ENCODE measurements at regions not wholly inside any gene's neighbourhood (a gene's known extent, or its start where the extent isn't known, plus 50 kb on each side); places are given as distances from the start of the nearest gene placed in this dataset.
"Not testable (repeated sequence)": the region's sequence is repeated elsewhere in the genome, so short reads cannot be mapped to it uniquely, and the experiment has no call there.

- no peak for DNase-seq (ENCODE audit: low read depth in 2 of 2, low spot score in 1 of 2)
These were observed 308.3 kb upstream of the RGS6 start for GRCh38 chr14:71623939-71624338.

- no peak for DNase-seq (ENCODE audit: low read depth in 2 of 2, low spot score in 1 of 2)
These were observed 307.1 kb upstream of the RGS6 start for GRCh38 chr14:71625175-71625574.

- no peak for DNase-seq (ENCODE audit: low read depth in 2 of 2, low spot score in 1 of 2)
These were observed 306.1 kb upstream of the RGS6 start for GRCh38 chr14:71625891-71626701.

GRCh38 chr14:71628433-71628832 lies 303.8 kb upstream of the RGS6 start:
- no peak for DNase-seq (ENCODE audit: low read depth in 2 of 2, low spot score in 1 of 2)

GRCh38 chr14:71629250-71629649 lies 303.0 kb upstream of the RGS6 start:
- DNase-seq (ENCODE audit: low read depth in 2 of 2, low spot score in 1 of 2) = no peak

GRCh38 chr14:71629765-71630492 lies 302.3 kb upstream of the RGS6 start:
- DNase-seq (ENCODE audit: low read depth in 2 of 2, low spot score in 1 of 2) = no peak

- DNase-seq (ENCODE audit: low read depth in 2 of 2, low spot score in 1 of 2) = not testable (repeated sequence)
These were observed 301.2 kb upstream of the RGS6 start for GRCh38 chr14:71631030-71631429.

- no peak for DNase-seq (ENCODE audit: low read depth in 2 of 2, low spot score in 1 of 2)
These were observed 299.7 kb upstream of the RGS6 start for GRCh38 chr14:71632440-71632946.

GRCh38 chr14:71636076-71636475 lies 296.2 kb upstream of the RGS6 start:
- DNase-seq (ENCODE audit: low read depth in 2 of 2, low spot score in 1 of 2) = no peak

GRCh38 chr14:71636820-71637471 lies 295.3 kb upstream of the RGS6 start:
- DNase-seq (ENCODE audit: low read depth in 2 of 2, low spot score in 1 of 2) = no peak

GRCh38 chr14:71638523-71639196 lies 293.6 kb upstream of the RGS6 start:
- DNase-seq (ENCODE audit: low read depth in 2 of 2, low spot score in 1 of 2) = no peak

GRCh38 chr14:71642715-71643114 lies 289.5 kb upstream of the RGS6 start:
- no peak for DNase-seq (ENCODE audit: low read depth in 2 of 2, low spot score in 1 of 2)

GRCh38 chr14:71645656-71646055 lies 286.6 kb upstream of the RGS6 start:
- DNase-seq (ENCODE audit: low read depth in 2 of 2, low spot score in 1 of 2) = no peak

- no peak for DNase-seq (ENCODE audit: low read depth in 2 of 2, low spot score in 1 of 2)
These were observed 285.7 kb upstream of the RGS6 start for GRCh38 chr14:71646518-71646917.

GRCh38 chr14:71647086-71647784 lies 285.0 kb upstream of the RGS6 start:
- DNase-seq (ENCODE audit: low read depth in 2 of 2, low spot score in 1 of 2) = no peak

- no peak for DNase-seq (ENCODE audit: low read depth in 2 of 2, low spot score in 1 of 2)
These were observed 283.5 kb upstream of the RGS6 start for GRCh38 chr14:71648725-71649124.

GRCh38 chr14:71650187-71650755 lies 282.0 kb upstream of the RGS6 start:
- no peak for DNase-seq (ENCODE audit: low read depth in 2 of 2, low spot score in 1 of 2)

- no peak for DNase-seq (ENCODE audit: low read depth in 2 of 2, low spot score in 1 of 2)
These were observed 281.0 kb upstream of the RGS6 start for GRCh38 chr14:71651228-71651627.

- DNase-seq (ENCODE audit: low read depth in 2 of 2, low spot score in 1 of 2) = no peak
These were observed 279.9 kb upstream of the RGS6 start for GRCh38 chr14:71652368-71652767.

GRCh38 chr14:71654810-71655209 lies 277.4 kb upstream of the RGS6 start:
- DNase-seq (ENCODE audit: low read depth in 2 of 2, low spot score in 1 of 2) = no peak
